NT2/D1 (cell line): ENCODE measurements at regions not wholly inside any gene's neighbourhood (a gene's known extent, or its start where the extent isn't known, plus 50 kb on each side); places are given as distances from the start of the nearest gene placed in this dataset.

Experiments
- SUZ12 ChIP-seq: IDR thresholded peaks from 2 replicates; pipeline ENCODE4 v1.6.1; 2011; ENCODE audit not compliant: insufficient read length, insufficient read depth; ENCODE audit errors: extremely low read depth
- ZNF274 ChIP-seq: IDR thresholded peaks from 2 replicates; pipeline ENCODE4 v1.6.1; 2011; ENCODE audit warnings: mild to moderate bottlenecking, low read depth, low read length

GRCh38 chr10:61040399-61041016, 96.5 kb upstream of the RHOBTB1 start:
- TF ChIP-seq ZNF274 (no peak), SUZ12 (no peak)
